ENCODE measurements at regions not wholly inside any gene's neighbourhood (a gene's known extent, or its start where the extent isn't known, plus 50 kb on each side); places are given as distances from the start of the nearest gene placed in this dataset.

DNA sequence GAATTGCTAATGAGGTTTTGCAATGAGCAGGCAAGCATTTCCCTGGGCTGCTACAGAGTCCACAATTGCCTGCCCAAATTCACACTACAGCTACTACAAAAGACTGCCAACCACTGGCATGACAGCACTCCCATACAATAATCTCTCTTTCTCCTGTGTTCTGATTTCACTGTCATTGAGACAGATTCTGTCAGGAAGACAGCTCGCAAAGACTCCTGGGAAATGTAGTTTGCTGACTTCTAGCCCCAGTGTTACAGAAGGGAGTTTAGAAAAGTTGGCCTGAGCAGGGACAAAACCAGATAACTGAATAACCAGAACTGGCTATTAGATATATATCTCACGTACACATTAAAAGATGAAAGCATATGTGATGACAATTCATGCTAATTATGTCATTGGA, 1231.3 kb upstream of the PRKX start:
- no peaks in the 10 kb centered on the region for H3K27me3 ChIP-seq (ENCODE audit: low read length)
- ChIA-PET CTCF (no interaction called here), POLR2A (ENCODE audit: unreplicated experiment) (no interaction called here)
- H3K79me2 ChIP-seq (ENCODE audit: low read length): no peaks in the 10 kb centered on the region
- H3K9ac ChIP-seq (ENCODE audit: low read length): no peak overlapping the region
- H4K20me1 ChIP-seq (ENCODE audit: low read length): no peaks in the 10 kb centered on the region
- H3K4me2 ChIP-seq (ENCODE audit: low read length): no peak overlapping the region
- H3K36me3 ChIP-seq (ENCODE audit: low read depth, low read length): no peaks in the 10 kb centered on the region
- no peaks in the 10 kb centered on the region for H3K4me1 ChIP-seq (ENCODE audit: insufficient read depth, low read length)
- H3K9me2 ChIP-seq (replicated peaks; ENCODE audit: low read length): no peaks in the 10 kb centered on the region
- H3K9me3 ChIP-seq (ENCODE audit: low read length): no peaks in the 10 kb centered on the region
- no peaks in the 10 kb centered on the region for H3F3A ChIP-seq (ENCODE audit: low read length, unreplicated experiment)
- DNase-seq (no peak), ATAC-seq (no peak)
- no peak overlapping the region for H2AFZ ChIP-seq (ENCODE audit: low read length)
- H3K27ac ChIP-seq (ENCODE audit: low read length): no peak overlapping the region
- TF ChIP-seq CTCF (conservative IDR thresholded peaks at IDR 0.05; ENCODE audit: low read depth, low read length) (no peak), EZH2phosphoT487 (IDR thresholded peaks at IDR 0.05; ENCODE audit: borderline replicate concordance, low read length) (no peak), EZH2 (IDR thresholded peaks at IDR 0.05; ENCODE audit: low read length, unreplicated experiment) (no peak)
- H3K4me3 ChIP-seq (ENCODE audit: low read length): no peak overlapping the region
- intact Hi-C loops (cut with micrococcal nuclease): no loop called here
- BruUV-seq (replicated peaks): no TSS peak

DNA sequence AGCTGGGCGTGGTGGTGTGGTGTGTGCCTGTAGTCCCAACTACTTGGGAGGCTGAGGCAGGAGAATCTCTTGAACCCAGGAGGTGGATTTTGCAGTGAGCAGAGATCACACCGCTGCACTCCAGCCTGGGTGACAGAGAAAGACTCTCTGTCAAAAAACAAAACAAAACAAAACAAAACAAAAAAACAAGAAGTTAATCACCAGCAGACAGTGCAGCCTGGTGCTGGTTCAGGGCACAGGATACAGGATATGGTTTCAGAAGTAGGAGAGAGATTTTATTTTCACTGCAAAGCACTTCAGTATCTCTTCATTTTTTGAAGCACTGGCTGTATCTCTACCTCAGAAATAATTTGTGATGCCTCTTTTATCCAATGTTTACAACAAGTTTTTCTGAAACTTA, 1222.9 kb upstream of the PRKX start:
- ATAC-seq (no peak), DNase-seq (no peak)
- no TSS peak for BruUV-seq (replicated peaks)
- Histone ChIP-seq H3F3A (ENCODE audit: low read length, unreplicated experiment) (no peaks in the 10 kb centered on the region), H4K20me1 (ENCODE audit: low read length) (no peaks in the 10 kb centered on the region), H3K9me2 (replicated peaks; ENCODE audit: low read length) (no peaks in the 10 kb centered on the region), H2AFZ (ENCODE audit: low read length) (no peak overlapping the region), H3K27ac (ENCODE audit: low read length) (no peak overlapping the region), H3K9me3 (ENCODE audit: low read length) (no peaks in the 10 kb centered on the region), H3K36me3 (ENCODE audit: low read depth, low read length) (no peaks in the 10 kb centered on the region), H3K4me2 (ENCODE audit: low read length) (no peak overlapping the region), H3K4me1 (ENCODE audit: insufficient read depth, low read length) (peaks cover 33% of the 10 kb centered on the region), H3K4me3 (ENCODE audit: low read length) (no peak overlapping the region), H3K79me2 (ENCODE audit: low read length) (no peaks in the 10 kb centered on the region), H3K9ac (ENCODE audit: low read length) (no peak overlapping the region), H3K27me3 (ENCODE audit: low read length) (no peaks in the 10 kb centered on the region)
- ChIA-PET CTCF (no interaction called here), POLR2A (ENCODE audit: unreplicated experiment) (no interaction called here)
- intact Hi-C loops (cut with micrococcal nuclease): loop anchor here (5.0 kb wide), 1 partner anchor 59 kb away; no protein-coding TSS in a partner anchor
- TF ChIP-seq EZH2phosphoT487 (IDR thresholded peaks at IDR 0.05; ENCODE audit: borderline replicate concordance, low read length) (no peak), EZH2 (IDR thresholded peaks at IDR 0.05; ENCODE audit: low read length, unreplicated experiment) (no peak), CTCF (conservative IDR thresholded peaks at IDR 0.05; ENCODE audit: low read depth, low read length) (no peak)

DNA sequence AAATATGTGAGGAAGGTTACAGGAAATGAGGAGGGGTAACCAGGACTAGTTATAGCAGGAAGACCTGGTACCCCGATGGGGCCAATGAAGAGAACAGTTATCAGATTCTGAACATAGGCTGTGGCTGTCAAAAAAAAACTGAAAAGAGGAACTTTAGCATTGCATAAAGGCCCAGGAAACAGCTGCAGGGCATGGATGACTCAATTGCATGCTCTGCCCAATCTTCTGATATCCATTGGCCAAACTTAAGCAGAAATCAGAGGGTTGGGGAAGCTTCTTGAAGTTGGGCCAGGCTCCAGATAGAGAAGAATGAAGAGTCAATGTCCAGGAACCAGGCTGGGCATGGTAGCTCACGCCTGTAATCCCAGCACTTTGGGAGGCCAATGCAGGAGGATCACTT, 1222.4 kb upstream of the PRKX start:
- Histone ChIP-seq H3K4me1 (ENCODE audit: insufficient read depth, low read length) (peaks cover 33% of the 10 kb centered on the region), H3F3A (ENCODE audit: low read length, unreplicated experiment) (no peaks in the 10 kb centered on the region), H3K27ac (ENCODE audit: low read length) (0 out of 2 replicates have a peak overlapping the region, but pooled peaks have one; percentile 4), H3K9me2 (replicated peaks; ENCODE audit: low read length) (no peaks in the 10 kb centered on the region), H3K36me3 (ENCODE audit: low read depth, low read length) (no peaks in the 10 kb centered on the region), H4K20me1 (ENCODE audit: low read length) (no peaks in the 10 kb centered on the region), H3K9ac (ENCODE audit: low read length) (no peak overlapping the region), H3K4me3 (ENCODE audit: low read length) (no peak overlapping the region), H3K27me3 (ENCODE audit: low read length) (no peaks in the 10 kb centered on the region), H3K4me2 (ENCODE audit: low read length) (peak overlapping the region; percentile 11; the same call in 1 of the 2 replicates), H2AFZ (ENCODE audit: low read length) (no peak overlapping the region), H3K9me3 (ENCODE audit: low read length) (no peaks in the 10 kb centered on the region), H3K79me2 (ENCODE audit: low read length) (no peaks in the 10 kb centered on the region)
- CTCF ChIA-PET: no interaction called here
- ATAC-seq: 0 out of 2 replicates have a peak, but pooled peaks have one; percentile 11
- no TSS peak for BruUV-seq (replicated peaks)
- DNase-seq: peak; percentile 59
- POLR2A ChIA-PET (ENCODE audit: unreplicated experiment): no interaction called here
- no peak for TF ChIP-seq EZH2 (IDR thresholded peaks at IDR 0.05; ENCODE audit: low read length, unreplicated experiment)
- no peak for TF ChIP-seq CTCF (conservative IDR thresholded peaks at IDR 0.05; ENCODE audit: low read depth, low read length)
- TF ChIP-seq EZH2phosphoT487 (IDR thresholded peaks at IDR 0.05; ENCODE audit: borderline replicate concordance, low read length): no peak
- intact Hi-C loops (cut with micrococcal nuclease): loop anchor here (2.0 to 5.0 kb wide), 2 partner anchors 59 to 275 kb away; no protein-coding TSS in a partner anchor
